ENCODE measurements at regions not wholly inside any gene's neighbourhood (a gene's known extent, or its start where the extent isn't known, plus 50 kb on each side); places are given as distances from the start of the nearest gene placed in this dataset.
A peak's percentile ranks its signal among the peaks of the same experiment; 100 is the strongest.
"Not testable (repeated sequence)": the region's sequence is repeated elsewhere in the genome, so short reads cannot be mapped to it uniquely, and the experiment has no call there.

DNA sequence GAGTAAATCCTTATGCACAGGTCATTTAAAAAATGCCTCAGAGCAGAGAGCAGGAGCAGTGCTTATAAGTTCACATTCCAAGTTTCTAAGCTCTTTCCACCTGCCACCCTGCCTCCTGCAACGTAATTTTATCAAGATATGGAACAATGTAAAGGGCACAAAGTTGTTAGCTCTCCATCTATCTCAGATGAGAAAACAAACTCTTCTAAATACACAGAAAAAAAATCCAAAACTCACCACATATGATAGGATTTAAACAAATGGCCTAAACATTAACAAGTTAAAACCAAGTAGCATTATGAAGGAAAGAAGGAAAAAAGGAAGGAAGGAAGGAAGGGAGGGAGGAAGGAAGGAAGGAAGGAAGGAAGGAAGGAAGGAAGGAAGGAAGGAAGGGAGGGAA lies 1132.8 kb downstream of the GRM8 start:
- no peak for TF ChIP-seq POLR2A (IDR thresholded peaks at IDR 0.05; ENCODE audit: low read depth, low read length)
- no peak for FAIRE-seq

DNA sequence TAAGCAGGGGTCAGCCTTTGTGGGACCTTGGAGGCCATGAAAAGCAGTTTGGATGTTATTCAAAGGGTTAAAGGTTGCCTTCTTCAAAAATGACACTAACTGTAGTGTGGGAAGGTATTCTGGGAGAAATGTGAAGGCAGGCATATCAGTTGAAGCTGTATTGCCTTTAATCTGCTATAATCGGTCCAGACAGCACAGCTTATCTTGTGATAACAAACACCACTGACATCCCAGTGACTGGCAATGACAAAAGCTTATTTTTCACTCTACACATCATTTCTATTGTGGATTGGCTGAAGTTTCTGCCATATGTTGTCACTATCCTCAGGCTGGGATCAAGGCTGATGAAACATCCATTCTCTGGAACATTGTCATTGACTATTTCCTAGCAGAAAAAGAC lies 1149.2 kb downstream of the GRM8 start:
- DNase-seq (ENCODE audit: insufficient read length, low spot score) (no peak), FAIRE-seq (no peak)
- no peak for TF ChIP-seq POLR2A (IDR thresholded peaks at IDR 0.05; ENCODE audit: low read depth, low read length)

More for the DNA sequence above, 1132.8 kb downstream of the GRM8 start:
- no peak for DNase-seq (ENCODE audit: insufficient read length, low spot score)

DNA sequence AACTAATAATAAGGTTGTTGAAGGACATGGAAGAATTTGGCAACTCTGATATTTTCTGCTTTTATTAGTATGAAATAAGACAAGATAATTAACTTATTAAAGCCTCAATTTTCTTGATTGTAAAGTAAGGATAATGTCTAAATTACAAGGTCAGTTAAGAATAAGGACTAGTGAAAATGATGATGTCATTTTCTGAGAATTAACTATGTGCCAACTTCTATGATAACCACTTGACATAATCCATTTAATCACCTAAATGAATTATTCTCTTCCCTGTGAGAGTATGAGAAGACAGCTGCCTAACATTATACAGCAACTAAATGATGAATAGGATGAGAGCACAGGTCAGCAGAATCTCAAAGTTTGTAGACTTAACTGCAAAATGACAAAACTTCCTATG lies 1153.4 kb upstream of the POT1 start:
- DNase-seq (ENCODE audit: insufficient read length, low spot score) (no peak), FAIRE-seq (no peak)
- no peak for TF ChIP-seq POLR2A (IDR thresholded peaks at IDR 0.05; ENCODE audit: low read depth, low read length)

DNA sequence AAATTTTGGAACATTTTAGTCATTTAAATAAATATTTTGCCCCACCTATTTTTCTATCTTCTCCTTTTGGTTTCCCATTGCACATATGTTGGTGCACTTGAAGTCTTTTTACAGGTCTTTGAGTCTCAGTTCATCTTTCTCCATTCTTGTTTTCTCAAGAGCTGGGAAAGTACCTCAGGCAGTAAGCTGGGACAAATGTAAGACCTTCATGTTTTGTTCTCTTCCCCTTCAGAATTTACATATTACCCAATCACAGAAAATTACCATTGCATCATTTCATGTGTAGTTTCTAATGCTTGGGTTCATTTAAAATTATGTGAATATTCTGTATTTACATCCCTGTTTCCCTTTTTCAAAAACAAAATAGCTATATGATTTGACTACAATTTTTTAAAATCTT lies 1150.0 kb upstream of the POT1 start:
- TF ChIP-seq POLR2A (IDR thresholded peaks at IDR 0.05; ENCODE audit: low read depth, low read length), result no peak
- DNase-seq (ENCODE audit: insufficient read length, low spot score) (no peak), FAIRE-seq (no peak)

DNA sequence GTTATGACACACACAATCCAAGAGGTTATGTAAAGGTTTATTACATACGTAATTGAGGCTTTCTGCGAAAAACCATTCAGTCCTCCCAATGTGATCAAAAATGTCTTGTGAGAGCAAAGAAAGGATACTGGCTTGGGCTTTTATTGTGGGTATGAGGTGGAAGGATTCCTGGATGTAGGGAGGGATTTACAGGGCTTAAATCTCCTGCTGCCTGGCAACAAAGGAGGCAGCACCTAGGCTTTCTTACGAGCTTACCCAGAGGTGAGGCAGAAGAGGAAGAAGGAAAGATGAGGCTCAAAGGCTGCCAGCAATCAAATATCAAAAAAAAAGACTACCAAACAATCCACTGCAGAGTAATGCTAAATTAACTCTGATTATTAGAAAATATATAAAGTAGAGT lies 1149.5 kb upstream of the POT1 start:
- TF ChIP-seq POLR2A (IDR thresholded peaks at IDR 0.05; ENCODE audit: low read depth, low read length), result no peak

DNA sequence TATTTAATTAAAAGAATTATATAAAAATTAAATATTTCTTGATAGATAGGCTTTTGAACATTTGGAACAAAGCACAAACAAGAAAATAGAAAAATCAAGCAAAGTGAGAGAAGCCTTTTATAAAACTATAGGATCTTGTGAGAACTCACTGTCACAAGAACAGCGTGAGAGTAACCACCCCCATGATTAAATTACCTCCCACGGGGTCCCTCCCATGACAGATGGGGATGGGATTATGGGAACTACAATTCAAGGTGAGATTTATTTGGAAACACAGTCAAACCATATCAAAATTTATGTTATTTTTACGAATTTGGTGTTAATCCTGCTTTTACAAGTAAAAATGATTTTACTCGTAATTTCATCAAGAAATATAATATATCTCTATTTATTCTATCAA lies 1136.1 kb upstream of the POT1 start:
- FAIRE-seq, result no peak
- DNase-seq (ENCODE audit: insufficient read length, low spot score), result no peak
- TF ChIP-seq POLR2A (IDR thresholded peaks at IDR 0.05; ENCODE audit: low read depth, low read length), result no peak

More for the DNA sequence above, 1149.5 kb upstream of the POT1 start:
- DNase-seq (ENCODE audit: insufficient read length, low spot score), result no peak
- FAIRE-seq, result no peak

DNA sequence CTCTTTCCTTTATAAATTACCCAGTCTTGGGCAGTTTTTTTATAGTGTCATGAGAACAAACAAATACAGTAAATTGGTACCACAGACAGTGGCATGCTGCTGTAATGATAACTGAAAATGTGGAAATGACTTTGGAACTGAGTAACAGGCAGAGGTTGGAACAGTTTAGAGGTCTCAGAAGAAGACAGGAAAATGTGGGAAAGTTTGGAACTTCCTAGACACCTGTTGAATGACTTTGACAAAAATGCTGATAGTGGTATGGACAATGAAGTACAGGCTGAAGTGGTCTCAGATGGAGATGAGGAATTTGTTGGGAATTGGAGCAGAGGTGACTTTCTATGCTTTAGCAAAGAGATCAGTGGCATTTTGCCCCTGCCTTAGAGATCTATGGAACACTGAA lies 1128.4 kb upstream of the POT1 start:
- DNase-seq (ENCODE audit: insufficient read length, low spot score) (no peak), FAIRE-seq (no peak)
- TF ChIP-seq POLR2A (IDR thresholded peaks at IDR 0.05; ENCODE audit: low read depth, low read length), result no peak

DNA sequence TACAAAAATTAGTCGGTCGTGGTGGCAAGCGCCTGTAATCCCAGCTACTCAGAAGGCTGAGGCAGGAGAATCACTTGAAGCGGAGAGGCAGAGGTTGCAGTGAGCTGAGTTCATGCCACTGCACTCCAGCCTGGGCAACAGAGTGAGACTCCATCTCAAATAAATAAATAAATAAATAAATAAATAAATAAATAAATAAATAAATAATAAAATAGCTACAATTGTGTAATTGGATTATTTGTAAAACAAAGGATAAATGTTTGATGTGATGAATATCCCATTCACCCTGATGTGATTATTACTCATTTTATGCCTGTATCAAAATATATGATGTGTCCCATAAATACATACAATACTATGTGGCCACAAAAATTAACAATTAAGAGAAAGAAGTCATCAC lies 1127.0 kb upstream of the POT1 start:
- FAIRE-seq; DNase-seq (ENCODE audit: insufficient read length, low spot score): not testable (repeated sequence)

DNA sequence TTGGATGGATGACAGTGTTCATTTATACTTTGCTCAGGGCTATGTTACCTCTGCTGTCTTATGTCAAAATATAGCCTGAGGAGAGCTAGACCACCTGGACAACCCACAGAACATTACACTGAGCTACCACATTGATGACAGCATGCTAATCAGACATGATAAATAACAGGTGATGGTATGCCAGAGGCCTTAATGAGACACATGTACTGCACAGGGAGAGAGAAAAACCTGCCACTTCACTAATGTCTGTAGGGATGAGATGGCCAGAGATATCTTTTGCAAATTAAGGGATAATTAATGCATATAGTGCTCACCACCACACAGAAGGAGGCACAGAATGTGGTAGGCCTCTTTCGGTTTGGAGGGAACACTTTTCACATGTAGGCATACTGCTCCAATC lies 1122.6 kb upstream of the POT1 start:
- FAIRE-seq (no peak), DNase-seq (ENCODE audit: insufficient read length, low spot score) (no peak)
- no peak for TF ChIP-seq POLR2A (IDR thresholded peaks at IDR 0.05; ENCODE audit: low read depth, low read length)

DNA sequence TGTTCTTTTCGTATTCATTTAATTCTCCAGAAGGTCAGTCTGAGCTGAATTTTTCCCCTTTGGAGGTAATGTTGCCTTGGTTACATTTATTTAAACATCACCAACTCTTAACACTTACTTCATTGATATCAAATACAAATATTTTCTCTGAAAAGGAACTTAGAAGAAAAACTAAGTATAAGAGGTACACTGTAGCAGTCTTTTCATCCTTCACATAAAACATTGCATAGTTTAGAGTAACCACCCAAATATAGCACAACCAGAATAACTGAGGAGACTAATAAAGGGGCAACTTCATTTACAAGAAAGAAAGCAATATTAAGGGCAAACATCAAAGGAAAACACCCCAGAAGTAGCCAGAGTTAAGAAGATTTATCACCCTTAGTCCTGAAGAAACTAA lies 1115.0 kb upstream of the POT1 start:
- no peak for DNase-seq (ENCODE audit: insufficient read length, low spot score)
- FAIRE-seq, result no peak
- no peak for TF ChIP-seq POLR2A (IDR thresholded peaks at IDR 0.05; ENCODE audit: low read depth, low read length)

DNA sequence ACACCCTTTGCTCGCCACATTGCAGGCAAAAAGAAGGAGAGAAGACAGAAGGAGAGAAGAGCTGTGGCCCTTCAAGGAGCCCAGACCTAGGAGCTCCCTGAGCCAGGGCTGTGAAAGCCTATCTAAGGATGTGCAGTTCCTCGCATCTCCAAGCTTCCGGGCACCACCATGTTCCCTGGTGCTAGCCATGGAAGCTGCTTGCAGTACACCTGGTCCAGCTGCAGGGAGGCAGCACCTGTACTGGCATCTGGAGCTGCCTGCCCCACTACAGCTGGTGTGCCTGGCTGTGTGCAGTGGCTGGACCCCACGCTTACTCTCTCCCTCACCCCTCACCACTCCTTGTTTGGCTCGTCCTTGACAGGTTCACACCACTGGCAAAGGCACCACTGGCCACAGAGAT lies 1111.8 kb upstream of the POT1 start:
- DNase-seq (ENCODE audit: insufficient read length, low spot score) (no peak), FAIRE-seq (no peak)
- TF ChIP-seq POLR2A (IDR thresholded peaks at IDR 0.05; ENCODE audit: low read depth, low read length), result no peak

DNA sequence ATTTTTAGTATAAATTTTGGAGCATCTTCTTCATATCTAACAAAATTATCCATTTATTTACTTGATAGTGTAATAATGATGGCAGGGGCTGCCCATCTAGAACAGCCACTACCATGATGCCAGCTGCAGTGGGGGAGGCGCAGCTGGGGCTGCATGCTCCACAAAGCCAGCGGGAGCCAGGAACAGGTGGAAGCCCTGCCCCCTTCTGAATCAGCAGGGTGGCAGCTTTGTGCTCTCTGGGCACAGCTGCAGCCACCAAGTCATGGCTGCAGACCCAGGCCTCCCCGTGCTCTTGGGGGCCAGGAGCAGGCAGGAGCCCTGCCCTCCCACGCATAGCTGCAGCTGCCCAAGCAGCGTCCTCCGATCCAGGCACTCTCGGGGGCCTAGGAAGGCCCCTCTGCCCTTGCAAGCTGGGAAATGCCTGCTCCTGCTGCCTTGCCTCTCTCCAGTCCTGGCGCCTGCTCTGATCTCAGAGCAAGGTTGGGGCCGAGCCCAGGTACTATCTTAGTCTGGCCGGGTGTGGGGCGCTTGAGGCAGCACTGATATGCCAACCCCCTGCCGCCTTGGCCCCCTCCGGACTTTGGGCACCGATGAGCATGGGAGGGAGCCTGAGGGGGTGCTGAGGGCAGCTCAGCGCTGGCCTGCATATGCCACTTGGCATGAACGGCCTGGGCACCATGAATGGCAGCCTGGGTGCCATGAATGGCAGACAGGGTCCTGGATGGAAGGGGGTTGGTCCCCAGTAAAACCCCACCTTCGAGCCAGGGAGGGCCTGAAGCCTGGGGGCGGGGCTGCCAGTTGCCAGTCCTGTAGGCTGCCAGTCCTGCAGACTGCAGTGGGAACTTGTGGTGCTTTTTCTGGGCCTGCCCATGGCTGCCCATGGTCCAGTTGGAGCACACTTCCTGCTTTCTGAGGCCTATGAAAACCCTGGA lies 1110.8 kb upstream of the POT1 start:
- DNase-seq (ENCODE audit: insufficient read length, low spot score) (no peak), FAIRE-seq (no peak)
- no peak for TF ChIP-seq POLR2A (IDR thresholded peaks at IDR 0.05; ENCODE audit: low read depth, low read length)

DNA sequence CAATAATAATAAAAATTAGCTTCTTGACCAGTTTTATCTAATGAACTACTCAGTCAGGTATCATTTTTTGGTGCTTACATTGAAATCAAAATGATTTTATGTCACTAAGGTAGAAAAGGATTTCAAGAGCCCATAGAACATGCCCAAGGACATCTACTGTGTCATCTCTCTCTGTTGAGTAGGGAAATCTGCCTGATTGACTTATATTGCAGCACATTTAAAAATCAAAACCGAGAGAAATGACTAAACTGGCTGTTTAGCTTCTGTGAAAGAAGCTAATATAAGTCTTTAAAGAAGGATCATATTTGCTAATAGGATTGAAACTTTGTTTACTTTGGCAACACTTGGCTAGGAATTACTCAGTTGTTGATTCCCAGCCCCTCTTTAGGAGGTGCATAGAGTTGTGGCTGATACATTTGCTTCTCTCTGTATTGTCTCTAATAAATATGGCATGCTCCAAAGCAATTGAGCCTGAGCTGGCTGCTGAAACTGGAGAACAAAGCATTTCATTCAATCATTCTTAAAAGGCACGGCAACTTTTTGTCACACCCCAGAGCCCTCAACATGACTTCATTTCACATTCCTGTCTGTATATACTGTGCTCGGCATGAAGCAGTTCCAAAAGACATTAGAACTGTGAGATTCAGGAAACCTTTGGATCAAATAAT lies 1096.9 kb upstream of the POT1 start:
- no peak for TF ChIP-seq POLR2A (IDR thresholded peaks at IDR 0.05; ENCODE audit: low read depth, low read length)

DNA sequence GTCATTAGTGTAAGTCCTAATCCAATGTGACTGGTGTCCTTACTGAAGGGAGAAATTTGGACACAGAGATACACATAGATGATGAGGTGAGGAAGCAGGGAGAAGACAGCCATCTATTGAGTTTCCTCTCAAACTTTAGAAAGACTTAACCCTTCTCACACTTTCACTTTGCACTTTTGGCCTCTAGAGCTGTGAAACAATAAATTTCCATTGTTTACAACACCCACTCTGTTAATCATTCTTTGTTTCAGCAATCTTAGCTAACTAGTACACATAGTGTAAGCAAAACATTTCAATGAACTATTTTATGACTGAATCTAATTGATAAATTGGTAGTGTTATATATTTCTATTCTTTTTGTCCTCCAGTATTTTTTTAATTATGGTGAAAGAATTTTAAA lies 1092.8 kb upstream of the POT1 start:
- FAIRE-seq (no peak), DNase-seq (ENCODE audit: insufficient read length, low spot score) (no peak)
- no peak for TF ChIP-seq POLR2A (IDR thresholded peaks at IDR 0.05; ENCODE audit: low read depth, low read length)

More for the DNA sequence above, 1096.9 kb upstream of the POT1 start:
- DNase-seq (ENCODE audit: insufficient read length, low spot score), result peak; percentile 0
- peak; percentile 78 for FAIRE-seq

DNA sequence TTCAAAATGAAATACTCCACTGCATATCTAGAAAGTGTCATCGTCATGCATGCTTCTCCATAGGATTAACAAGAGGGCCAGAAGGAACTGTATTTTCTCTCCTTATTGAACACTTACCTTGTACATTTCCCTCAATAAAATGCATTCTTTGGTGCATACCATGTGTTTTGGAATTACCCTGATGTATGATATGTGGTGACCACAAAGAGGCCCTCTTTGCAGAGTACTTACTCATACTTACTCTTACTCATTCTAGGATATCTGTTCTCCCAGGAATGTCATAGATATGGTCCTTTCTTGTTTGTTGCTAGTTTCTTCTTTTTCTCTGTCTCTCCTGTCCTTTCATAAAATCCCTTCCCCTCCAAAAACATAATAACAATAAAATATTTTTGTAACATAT lies 1087.1 kb upstream of the POT1 start:
- peak; percentile 60 for FAIRE-seq
- TF ChIP-seq POLR2A (IDR thresholded peaks at IDR 0.05; ENCODE audit: low read depth, low read length), result no peak
- DNase-seq (ENCODE audit: insufficient read length, low spot score), result peak; percentile 7
